ENCODE measurements at regions not wholly inside any gene's neighbourhood (a gene's known extent, or its start where the extent isn't known, plus 50 kb on each side); places are given as distances from the start of the nearest gene placed in this dataset.
"Not testable (repeated sequence)": the region's sequence is repeated elsewhere in the genome, so short reads cannot be mapped to it uniquely, and the experiment has no call there.

- TF ChIP-seq CTCF, POLR2A, EP300 (IDR thresholded peaks at IDR 0.05): not testable (repeated sequence)
Measured at GRCh38 chr7:96923345-96923744, 82.0 kb upstream of the DLX6 start.
